ENCODE measurements at regions not wholly inside any gene's neighbourhood (a gene's known extent, or its start where the extent isn't known, plus 50 kb on each side); places are given as distances from the start of the nearest gene placed in this dataset.

DNA sequence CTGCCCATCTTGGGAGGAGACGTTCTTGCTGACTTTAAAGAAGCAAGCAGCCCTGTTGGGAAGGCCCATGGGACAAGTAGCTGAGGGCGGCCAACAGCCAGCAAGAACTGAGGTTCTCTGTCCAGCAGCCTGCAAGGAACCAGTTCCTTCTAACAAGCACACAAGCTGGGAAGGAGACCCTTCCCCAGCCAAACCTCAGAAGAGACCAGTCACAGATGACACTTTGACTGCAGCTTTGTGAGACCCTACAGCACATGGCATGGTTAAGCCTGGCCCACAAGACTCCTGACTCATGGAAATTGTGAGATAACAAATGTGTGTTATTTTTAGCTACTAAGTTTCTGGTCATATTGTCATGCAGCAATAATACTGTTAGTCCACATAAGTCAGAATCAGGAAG is 99.9 kb downstream of the PRLHR start (continued):
- TF ChIP-seq, protein P1, sequence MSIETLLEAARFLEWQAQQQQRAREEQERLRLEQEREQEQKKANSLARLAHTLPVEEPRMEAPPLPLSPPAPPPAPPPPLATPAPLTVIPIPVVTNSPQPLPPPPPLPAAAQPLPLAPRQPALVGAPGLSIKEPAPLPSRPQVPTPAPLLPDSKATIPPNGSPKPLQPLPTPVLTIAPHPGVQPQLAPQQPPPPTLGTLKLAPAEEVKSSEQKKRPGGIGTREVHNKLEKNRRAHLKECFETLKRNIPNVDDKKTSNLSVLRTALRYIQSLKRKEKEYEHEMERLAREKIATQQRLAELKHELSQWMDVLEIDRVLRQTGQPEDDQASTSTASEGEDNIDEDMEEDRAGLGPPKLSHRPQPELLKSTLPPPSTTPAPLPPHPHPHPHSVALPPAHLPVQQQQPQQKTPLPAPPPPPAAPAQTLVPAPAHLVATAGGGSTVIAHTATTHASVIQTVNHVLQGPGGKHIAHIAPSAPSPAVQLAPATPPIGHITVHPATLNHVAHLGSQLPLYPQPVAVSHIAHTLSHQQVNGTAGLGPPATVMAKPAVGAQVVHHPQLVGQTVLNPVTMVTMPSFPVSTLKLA (conservative IDR thresholded peaks at IDR 0.05) = no peak
- TF ChIP-seq, protein P2, sequence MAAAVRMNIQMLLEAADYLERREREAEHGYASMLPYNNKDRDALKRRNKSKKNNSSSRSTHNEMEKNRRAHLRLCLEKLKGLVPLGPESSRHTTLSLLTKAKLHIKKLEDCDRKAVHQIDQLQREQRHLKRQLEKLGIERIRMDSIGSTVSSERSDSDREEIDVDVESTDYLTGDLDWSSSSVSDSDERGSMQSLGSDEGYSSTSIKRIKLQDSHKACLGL (CRISPR knock-in tag; IDR thresholded peaks at IDR 0.05; ENCODE audit: borderline replicate concordance, poor library complexity, severe bottlenecking) = no peak
- TF ChIP-seq FOS (IDR thresholded peaks at IDR 0.05; ENCODE audit: extremely low read depth, insufficient read length) (no peak), CBFA2T3 (IDR thresholded peaks at IDR 0.05) (peak; percentile 12; the same call in 1 of the 2 replicates), HSF4 (CRISPR knock-in tag; IDR thresholded peaks at IDR 0.05; ENCODE audit: borderline replicate concordance) (peak; percentile 34; the same call in 1 of the 2 replicates), RBM34 (IDR thresholded peaks at IDR 0.05; ENCODE audit: borderline replicate concordance, insufficient read depth, low read length) (no peak), NR2C2 (CRISPR knock-in tag; IDR thresholded peaks at IDR 0.05) (no peak), NR2C2 (tag; IDR thresholded peaks at IDR 0.05) (0 out of 2 replicates have a peak, but pooled peaks have one; percentile 15), ZNF431 (CRISPR knock-in tag; IDR thresholded peaks at IDR 0.05) (no peak), YY1 (IDR thresholded peaks at IDR 0.05; ENCODE audit: borderline replicate concordance in 1 of 3, control insufficient read depth in 1 of 3, extremely low read depth in 1 of 3, insufficient read depth in 3 of 3, insufficient read length in 1 of 3, insufficient replicate concordance in 2 of 3, low read depth in 1 of 3, low read length in 2 of 3) (no peak), NFIC (IDR thresholded peaks at IDR 0.05) (no peak), KLF6 (CRISPR knock-in tag; IDR thresholded peaks at IDR 0.05; ENCODE audit: borderline replicate concordance) (no peak), MEF2D (tag; conservative IDR thresholded peaks at IDR 0.05; ENCODE audit: low read depth) (peak; percentile 97), PRPF4 (IDR thresholded peaks at IDR 0.05; ENCODE audit: insufficient read depth, low read depth, low read length, poor library complexity, severe bottlenecking) (no peak), SMC3 (conservative IDR thresholded peaks at IDR 0.05; ENCODE audit: insufficient read depth, low read depth, low read length) (no peak), CAMTA2 (CRISPR knock-in tag; conservative IDR thresholded peaks at IDR 0.05) (no peak)
- TF ChIP-seq, protein P3, sequence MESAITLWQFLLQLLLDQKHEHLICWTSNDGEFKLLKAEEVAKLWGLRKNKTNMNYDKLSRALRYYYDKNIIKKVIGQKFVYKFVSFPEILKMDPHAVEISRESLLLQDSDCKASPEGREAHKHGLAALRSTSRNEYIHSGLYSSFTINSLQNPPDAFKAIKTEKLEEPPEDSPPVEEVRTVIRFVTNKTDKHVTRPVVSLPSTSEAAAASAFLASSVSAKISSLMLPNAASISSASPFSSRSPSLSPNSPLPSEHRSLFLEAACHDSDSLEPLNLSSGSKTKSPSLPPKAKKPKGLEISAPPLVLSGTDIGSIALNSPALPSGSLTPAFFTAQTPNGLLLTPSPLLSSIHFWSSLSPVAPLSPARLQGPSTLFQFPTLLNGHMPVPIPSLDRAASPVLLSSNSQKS (CRISPR knock-in tag; IDR thresholded peaks at IDR 0.05) = no peak
- TF ChIP-seq, protein P4, sequence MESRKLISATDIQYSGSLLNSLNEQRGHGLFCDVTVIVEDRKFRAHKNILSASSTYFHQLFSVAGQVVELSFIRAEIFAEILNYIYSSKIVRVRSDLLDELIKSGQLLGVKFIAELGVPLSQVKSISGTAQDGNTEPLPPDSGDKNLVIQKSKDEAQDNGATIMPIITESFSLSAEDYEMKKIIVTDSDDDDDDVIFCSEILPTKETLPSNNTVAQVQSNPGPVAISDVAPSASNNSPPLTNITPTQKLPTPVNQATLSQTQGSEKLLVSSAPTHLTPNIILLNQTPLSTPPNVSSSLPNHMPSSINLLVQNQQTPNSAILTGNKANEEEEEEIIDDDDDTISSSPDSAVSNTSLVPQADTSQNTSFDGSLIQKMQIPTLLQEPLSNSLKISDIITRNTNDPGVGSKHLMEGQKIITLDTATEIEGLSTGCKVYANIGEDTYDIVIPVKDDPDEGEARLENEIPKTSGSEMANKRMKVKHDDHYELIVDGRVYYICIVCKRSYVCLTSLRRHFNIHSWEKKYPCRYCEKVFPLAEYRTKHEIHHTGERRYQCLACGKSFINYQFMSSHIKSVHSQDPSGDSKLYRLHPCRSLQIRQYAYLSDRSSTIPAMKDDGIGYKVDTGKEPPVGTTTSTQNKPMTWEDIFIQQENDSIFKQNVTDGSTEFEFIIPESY (CRISPR knock-in tag; IDR thresholded peaks at IDR 0.05) = no peak
- TF ChIP-seq, protein P5, sequence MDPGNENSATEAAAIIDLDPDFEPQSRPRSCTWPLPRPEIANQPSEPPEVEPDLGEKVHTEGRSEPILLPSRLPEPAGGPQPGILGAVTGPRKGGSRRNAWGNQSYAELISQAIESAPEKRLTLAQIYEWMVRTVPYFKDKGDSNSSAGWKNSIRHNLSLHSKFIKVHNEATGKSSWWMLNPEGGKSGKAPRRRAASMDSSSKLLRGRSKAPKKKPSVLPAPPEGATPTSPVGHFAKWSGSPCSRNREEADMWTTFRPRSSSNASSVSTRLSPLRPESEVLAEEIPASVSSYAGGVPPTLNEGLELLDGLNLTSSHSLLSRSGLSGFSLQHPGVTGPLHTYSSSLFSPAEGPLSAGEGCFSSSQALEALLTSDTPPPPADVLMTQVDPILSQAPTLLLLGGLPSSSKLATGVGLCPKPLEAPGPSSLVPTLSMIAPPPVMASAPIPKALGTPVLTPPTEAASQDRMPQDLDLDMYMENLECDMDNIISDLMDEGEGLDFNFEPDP (CRISPR knock-in tag; IDR thresholded peaks at IDR 0.05) = no peak

Measured in K562 (cell line).